ENCODE measurements at regions not wholly inside any gene's neighbourhood (a gene's known extent, or its start where the extent isn't known, plus 50 kb on each side); places are given as distances from the start of the nearest gene placed in this dataset.

GRCh38 chr12:28054583-28054982, 82.0 kb upstream of the PTHLH start:
- H3K4me3 ChIP-seq (ENCODE audit: low read depth, poor library complexity, severe bottlenecking) = no peak overlapping the region
- 53 to 86% methylated on average over 1 of the region's 1 CpG for WGBS, 2 donors
- DNase-seq (ENCODE audit: low spot score in 2 of 2) = no peak
- TF ChIP-seq POLR2A (IDR thresholded peaks at IDR 0.05) (no peak), CTCF (IDR thresholded peaks at IDR 0.05) (no peak)
- intact Hi-C loops (cut with DNase I; ENCODE audit: low total_unique reads) = no loop called here

DNA sequence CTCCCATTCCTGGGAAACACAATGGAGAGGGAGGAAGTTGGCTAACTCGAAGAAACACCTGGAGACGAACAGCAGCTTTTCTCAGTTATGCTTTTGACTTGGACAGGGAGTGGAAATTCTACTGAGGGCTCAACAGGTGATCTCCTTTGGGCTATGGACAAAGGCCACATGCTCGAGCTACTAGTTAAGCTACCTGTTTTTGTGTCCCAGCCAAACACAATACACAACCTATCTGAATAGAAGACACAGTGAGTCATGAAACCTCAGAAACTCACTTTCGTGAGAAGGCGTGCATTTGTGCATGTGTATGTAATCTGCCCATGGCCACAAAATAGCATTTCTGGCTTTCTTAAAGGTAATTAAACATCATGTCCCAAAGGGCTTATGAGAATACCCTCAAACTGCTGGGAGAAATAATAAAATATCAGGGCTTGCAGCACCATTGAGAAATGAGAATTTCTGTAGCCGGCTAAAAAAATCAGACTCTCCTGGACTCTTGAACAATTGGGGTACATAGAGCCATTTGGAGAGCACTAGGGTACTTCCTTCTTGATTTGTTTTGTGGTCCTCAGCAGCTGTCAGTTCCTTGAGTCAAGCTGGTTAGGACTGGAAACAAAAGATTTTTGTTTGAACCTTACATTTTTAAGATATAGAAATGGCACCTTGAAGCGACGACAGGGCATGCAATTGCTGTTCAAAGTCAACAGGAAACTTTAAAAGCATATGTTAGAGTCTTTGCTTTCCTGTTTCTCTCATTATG, 85.5 kb upstream of the PTHLH start:
- whole genome bisulfite sequencing, 2 donors = 62 to 75% methylated on average over 8 of the region's 8 CpGs
- no peak for TF ChIP-seq POLR2A (IDR thresholded peaks at IDR 0.05)
- no peak for TF ChIP-seq CTCF (IDR thresholded peaks at IDR 0.05)
- intact Hi-C loops (cut with DNase I; ENCODE audit: low total_unique reads) = no loop called here
- DNase-seq (ENCODE audit: low spot score in 2 of 2) = no peak
- no peak overlapping the region for H3K4me3 ChIP-seq (ENCODE audit: low read depth, poor library complexity, severe bottlenecking)

DNA sequence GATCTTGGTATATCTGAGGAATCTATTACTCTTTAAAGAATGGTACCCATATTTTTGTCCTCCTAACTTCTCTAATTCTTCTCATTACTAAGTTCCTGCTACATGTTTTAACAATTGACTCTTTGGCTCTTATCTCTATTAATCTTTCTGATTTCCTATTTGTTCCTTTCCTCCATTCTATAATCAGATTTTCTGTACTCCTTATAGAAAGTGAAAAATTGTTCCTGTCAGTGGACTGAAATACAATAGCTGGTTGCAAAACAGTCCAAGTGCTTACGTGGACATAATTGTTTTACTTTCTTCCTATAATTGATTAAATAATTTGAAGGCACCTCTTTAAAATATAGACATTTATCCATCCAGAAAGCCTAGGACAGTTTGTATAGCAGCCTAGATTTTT, 86.7 kb upstream of the PTHLH start:
- WGBS, 2 donors = 69 to 81% methylated on average over 1 of the region's 1 CpG
- no peak for TF ChIP-seq POLR2A (IDR thresholded peaks at IDR 0.05)
- TF ChIP-seq CTCF (IDR thresholded peaks at IDR 0.05) = no peak
- intact Hi-C loops (cut with DNase I; ENCODE audit: low total_unique reads) = no loop called here
- DNase-seq (ENCODE audit: low spot score in 2 of 2) = no peak
- H3K4me3 ChIP-seq (ENCODE audit: low read depth, poor library complexity, severe bottlenecking) = no peak overlapping the region

- TF ChIP-seq CTCF (IDR thresholded peaks at IDR 0.05) (no peak), POLR2A (IDR thresholded peaks at IDR 0.05) (no peak)
- no peak overlapping the region for H3K4me3 ChIP-seq (ENCODE audit: low read depth, poor library complexity, severe bottlenecking)
- 68 to 75% methylated on average over 2 of the region's 2 CpGs for WGBS, 2 donors
- intact Hi-C loops (cut with DNase I; ENCODE audit: low total_unique reads) = no loop called here
- no peak for DNase-seq (ENCODE audit: low spot score in 2 of 2)
Measured at GRCh38 chr12:28059668-28060067, 87.1 kb upstream of the PTHLH start.

- 97% methylated on average over 6 of the region's 6 CpGs for WGBS, 2 donors
- H3K4me3 ChIP-seq (ENCODE audit: low read depth, poor library complexity, severe bottlenecking) = no peak overlapping the region
- TF ChIP-seq CTCF (IDR thresholded peaks at IDR 0.05) (no peak), POLR2A (IDR thresholded peaks at IDR 0.05) (no peak)
- no peak for DNase-seq (ENCODE audit: low spot score in 2 of 2)
- intact Hi-C loops (cut with DNase I; ENCODE audit: low total_unique reads) = no loop called here
Measured at GRCh38 chr12:28060871-28061270, 88.3 kb upstream of the PTHLH start.

DNA sequence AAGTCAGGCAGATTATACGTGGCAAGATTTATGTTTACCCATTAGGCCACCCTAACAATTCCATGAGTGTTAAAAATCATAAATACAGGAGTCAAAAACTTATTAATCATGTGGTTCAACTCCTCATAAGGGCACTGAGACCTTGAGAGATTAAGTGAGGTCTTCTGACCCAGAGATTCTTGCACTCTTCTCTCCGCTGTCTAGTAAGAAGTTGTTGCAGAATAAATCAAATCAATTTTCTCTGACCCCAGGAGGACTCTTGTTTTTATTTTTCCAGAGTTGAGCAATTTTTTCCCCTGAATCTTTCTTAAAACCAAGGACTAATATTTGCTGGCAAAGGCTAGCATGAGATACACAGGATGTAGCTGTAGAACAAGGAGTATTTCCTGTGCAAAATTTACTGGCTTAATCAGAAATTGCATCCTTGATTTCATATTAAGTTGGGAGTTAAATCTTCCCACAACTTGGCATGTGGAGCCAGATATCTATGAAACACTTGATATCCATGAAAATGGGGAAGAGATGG, 90.9 kb upstream of the PTHLH start:
- intact Hi-C loops (cut with DNase I; ENCODE audit: low total_unique reads) = no loop called here
- no peak overlapping the region for H3K4me3 ChIP-seq (ENCODE audit: low read depth, poor library complexity, severe bottlenecking)
- no peak for DNase-seq (ENCODE audit: low spot score in 2 of 2)
- no peak for TF ChIP-seq CTCF (IDR thresholded peaks at IDR 0.05)
- no peak for TF ChIP-seq POLR2A (IDR thresholded peaks at IDR 0.05)
- WGBS, 2 donors = 67 to 76% methylated on average over 2 of the region's 2 CpGs
